Progenitor cell of endocrine pancreas (in vitro differentiated cells): ENCODE measurements at regions not wholly inside any gene's neighbourhood (a gene's known extent, or its start where the extent isn't known, plus 50 kb on each side); places are given as distances from the start of the nearest gene placed in this dataset.

Experiments
- DNase-seq: peaks from one replicate; pipeline ENCODE4 v3.0.0; 2021; ENCODE audit warnings: low spot score; ENCODE audit not compliant: unreplicated experiment
- H3K27ac Mint-ChIP-seq: 2 replicates; pipeline ENCODE4 v1.8.0; 2021; ENCODE audit warnings: mild to moderate bottlenecking, moderate library complexity, mixed read lengths
- H3K27me3 Mint-ChIP-seq: 2 replicates; pipeline ENCODE4 v1.8.0; 2021; ENCODE audit warnings: mixed read lengths
- H3K36me3 Mint-ChIP-seq: 2 replicates; pipeline ENCODE4 v1.8.0; 2022; ENCODE audit warnings: mixed read lengths; ENCODE audit not compliant: insufficient read depth
- H3K4me1 Mint-ChIP-seq: 2 replicates; pipeline ENCODE4 v1.8.0; 2021; ENCODE audit warnings: low read depth, mixed read lengths
- H3K4me3 Mint-ChIP-seq: 2 replicates; pipeline ENCODE4 v1.8.0; 2021; ENCODE audit warnings: low read depth, mild to moderate bottlenecking, moderate library complexity, mixed read lengths
- H3K9me3 Mint-ChIP-seq: 2 replicates; pipeline ENCODE4 v1.8.0; 2021; ENCODE audit warnings: low read depth, mixed read lengths
- TF ChIP-seq, protein P1 (sequence below): fragments of 200-600 bp; sonication (generic); IDR thresholded peaks from one replicate; pipeline ENCODE4 v1.5.0; 2021; ENCODE audit warnings: antibody characterized with exemption, mild to moderate bottlenecking; ENCODE audit not compliant: unreplicated experiment

DNA sequence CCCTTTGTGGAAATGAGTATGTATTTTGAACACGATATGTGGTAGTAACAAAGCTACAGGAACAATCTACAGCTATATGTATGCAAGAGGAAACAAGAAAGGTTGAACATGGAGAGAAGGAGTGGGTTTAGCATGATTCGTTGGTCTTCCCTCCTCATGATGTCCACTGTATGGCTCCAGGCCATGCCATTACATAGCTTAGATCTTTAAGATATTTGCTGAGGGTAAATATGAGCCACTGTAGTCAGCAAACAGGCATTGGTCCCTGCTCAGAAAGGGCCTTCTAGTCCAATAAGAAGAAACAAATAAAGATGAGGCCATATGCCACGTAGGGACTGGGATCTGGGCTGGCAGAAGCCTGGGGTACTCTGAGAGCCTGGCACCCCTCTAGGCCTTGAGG lies 543.2 kb upstream of the SGCD start:
- Mint-ChIP-seq H3K27ac (no peak overlapping the region), H3K27me3 (no peaks in the 10 kb centered on the region), H3K36me3 (no peaks in the 10 kb centered on the region), H3K4me3 (no peak overlapping the region), H3K4me1 (no peaks in the 10 kb centered on the region), H3K9me3 (no peaks in the 10 kb centered on the region)
- no peak for DNase-seq
- TF ChIP-seq, protein P1, sequence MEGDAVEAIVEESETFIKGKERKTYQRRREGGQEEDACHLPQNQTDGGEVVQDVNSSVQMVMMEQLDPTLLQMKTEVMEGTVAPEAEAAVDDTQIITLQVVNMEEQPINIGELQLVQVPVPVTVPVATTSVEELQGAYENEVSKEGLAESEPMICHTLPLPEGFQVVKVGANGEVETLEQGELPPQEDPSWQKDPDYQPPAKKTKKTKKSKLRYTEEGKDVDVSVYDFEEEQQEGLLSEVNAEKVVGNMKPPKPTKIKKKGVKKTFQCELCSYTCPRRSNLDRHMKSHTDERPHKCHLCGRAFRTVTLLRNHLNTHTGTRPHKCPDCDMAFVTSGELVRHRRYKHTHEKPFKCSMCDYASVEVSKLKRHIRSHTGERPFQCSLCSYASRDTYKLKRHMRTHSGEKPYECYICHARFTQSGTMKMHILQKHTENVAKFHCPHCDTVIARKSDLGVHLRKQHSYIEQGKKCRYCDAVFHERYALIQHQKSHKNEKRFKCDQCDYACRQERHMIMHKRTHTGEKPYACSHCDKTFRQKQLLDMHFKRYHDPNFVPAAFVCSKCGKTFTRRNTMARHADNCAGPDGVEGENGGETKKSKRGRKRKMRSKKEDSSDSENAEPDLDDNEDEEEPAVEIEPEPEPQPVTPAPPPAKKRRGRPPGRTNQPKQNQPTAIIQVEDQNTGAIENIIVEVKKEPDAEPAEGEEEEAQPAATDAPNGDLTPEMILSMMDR: no peak

DNA sequence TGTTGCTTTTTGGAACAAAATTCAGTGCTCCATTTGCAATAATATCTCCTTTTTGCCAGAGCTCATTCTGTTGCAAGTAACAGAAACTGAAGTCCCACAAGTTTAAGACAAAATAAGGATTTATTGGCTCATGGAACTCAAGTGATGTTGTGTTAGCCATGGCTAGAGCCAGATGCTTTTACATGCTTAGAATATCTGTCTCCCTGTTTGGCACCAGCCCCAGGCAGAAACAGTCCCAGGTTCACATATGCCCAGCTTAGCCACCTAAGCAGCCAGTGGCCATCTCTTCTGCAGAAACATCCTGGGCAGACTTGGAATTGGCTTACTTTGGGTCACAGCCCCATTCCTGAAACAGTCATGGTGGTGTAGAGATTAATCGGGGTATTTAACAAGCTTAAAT lies 540.9 kb upstream of the SGCD start:
- no peaks in the 10 kb centered on the region for H3K36me3 Mint-ChIP-seq
- no peaks in the 10 kb centered on the region for H3K27me3 Mint-ChIP-seq
- no peak overlapping the region for H3K27ac Mint-ChIP-seq
- no peak for DNase-seq
- H3K9me3 Mint-ChIP-seq: no peaks in the 10 kb centered on the region
- H3K4me3 Mint-ChIP-seq: no peak overlapping the region
- TF ChIP-seq, protein P1: no peak
- no peaks in the 10 kb centered on the region for H3K4me1 Mint-ChIP-seq

DNA sequence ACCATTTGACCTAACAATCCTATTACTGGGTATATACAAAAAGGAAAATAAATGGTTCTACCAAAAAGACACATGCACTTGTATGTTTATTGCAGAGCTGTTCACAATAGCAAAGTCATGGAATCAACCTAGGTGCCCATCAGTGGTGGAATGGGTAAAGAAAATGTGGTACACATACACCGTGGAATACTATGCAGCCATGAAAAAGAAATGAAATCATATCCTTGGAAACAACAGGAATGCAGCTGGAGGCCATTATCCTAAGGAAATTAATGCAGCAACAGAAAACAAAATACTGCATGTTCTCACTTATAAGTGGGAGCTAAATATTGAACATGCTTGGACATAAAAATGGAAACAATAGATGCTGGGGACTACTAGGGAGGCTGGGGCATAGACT lies 534.1 kb upstream of the SGCD start:
- Mint-ChIP-seq H3K27ac (no peak overlapping the region), H3K4me1 (no peaks in the 10 kb centered on the region), H3K9me3 (peaks cover 21% of the 10 kb centered on the region), H3K27me3 (no peaks in the 10 kb centered on the region), H3K4me3 (no peak overlapping the region), H3K36me3 (peaks cover 2% of the 10 kb centered on the region)
- TF ChIP-seq, protein P1: no peak
- no peak for DNase-seq

DNA sequence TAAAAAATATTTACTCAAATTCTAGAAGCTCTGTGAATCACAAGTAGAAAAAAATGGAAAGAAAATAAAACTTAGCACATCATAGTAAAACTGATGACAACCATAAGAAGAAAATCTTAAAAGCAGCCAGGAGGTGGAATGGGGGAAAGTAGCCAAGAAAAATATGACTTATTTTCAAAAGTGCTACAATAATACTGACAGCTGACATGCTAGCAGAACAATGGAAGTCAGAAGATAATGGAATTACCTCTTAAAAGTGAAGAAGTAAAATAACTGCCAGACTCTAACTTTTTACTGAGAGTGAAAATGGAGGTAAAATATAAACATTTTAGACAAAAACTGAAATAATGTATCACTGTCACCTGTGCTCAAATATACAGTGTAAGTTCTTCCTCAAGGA lies 532.2 kb upstream of the SGCD start:
- Mint-ChIP-seq H3K4me1 (no peaks in the 10 kb centered on the region), H3K4me3 (no peak overlapping the region), H3K27me3 (no peaks in the 10 kb centered on the region), H3K9me3 (peaks cover 21% of the 10 kb centered on the region), H3K36me3 (peaks cover 2% of the 10 kb centered on the region), H3K27ac (no peak overlapping the region)
- DNase-seq: no peak
- TF ChIP-seq, protein P1: no peak

DNA sequence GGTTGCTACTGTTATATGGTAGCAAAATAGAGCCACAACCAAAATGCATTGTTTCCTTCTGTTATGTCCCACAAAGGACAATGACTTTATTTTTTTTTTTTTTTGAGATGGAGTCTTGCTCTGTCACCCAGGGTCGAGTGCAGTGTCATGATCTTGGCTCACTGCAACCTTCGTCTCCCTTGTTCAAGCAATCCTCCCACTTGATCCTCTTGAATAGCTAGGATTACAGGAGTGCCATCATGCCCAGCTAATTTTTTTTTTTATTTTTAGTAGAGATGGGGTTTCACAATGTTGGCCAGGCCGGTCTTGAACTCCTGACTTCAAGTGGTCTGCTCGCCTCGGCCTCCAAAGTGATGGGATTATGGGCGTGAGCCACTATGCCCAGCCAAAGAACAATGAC lies 527.7 kb upstream of the SGCD start:
- Mint-ChIP-seq H3K4me3 (no peak overlapping the region), H3K36me3 (no peaks in the 10 kb centered on the region), H3K9me3 (peaks cover 9% of the 10 kb centered on the region), H3K4me1 (no peaks in the 10 kb centered on the region), H3K27me3 (peaks cover 11% of the 10 kb centered on the region), H3K27ac (no peak overlapping the region)
- no peak for DNase-seq
- TF ChIP-seq, protein P1: no peak
